ENCODE measurements at regions not wholly inside any gene's neighbourhood (a gene's known extent, or its start where the extent isn't known, plus 50 kb on each side); places are given as distances from the start of the nearest gene placed in this dataset.

DNA sequence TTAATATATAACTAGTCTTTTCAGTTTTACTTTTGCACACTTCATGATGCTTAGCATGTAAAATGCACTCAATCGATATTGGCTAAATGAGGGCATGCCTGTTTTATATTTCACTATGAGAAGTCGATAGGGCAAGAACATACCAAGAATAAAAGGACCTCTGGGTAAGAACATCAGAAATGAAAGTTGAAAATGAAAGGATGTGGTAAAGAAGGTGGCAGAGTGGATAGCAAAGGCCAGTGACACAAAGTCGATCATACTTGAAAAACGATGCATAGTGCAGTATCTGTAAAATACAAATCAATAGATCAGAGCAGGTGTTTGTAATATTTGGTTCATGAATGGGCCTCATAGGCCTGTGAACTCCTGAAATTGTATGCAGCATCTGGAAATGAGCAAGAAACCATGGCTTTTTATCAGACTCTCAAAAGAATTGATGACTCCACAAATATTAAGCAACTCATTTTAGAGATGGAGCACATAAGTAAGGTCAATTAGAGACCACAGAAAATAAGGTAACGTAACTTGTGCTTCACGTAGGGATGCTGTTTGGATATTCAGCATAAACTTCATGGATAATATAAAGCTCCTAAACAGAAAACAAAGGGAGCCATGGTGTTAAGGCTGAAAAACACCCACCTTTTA lies 653.4 kb downstream of the NYAP2 start:
- Histone ChIP-seq H3K4me1 (ENCODE audit: insufficient read depth, low read length, severe bottlenecking) (no peaks in the 10 kb centered on the region), H3K27me3 (ENCODE audit: insufficient read depth, low read length) (no peaks in the 10 kb centered on the region), H3K4me2 (ENCODE audit: low read length) (no peak overlapping the region), H3K4me3 (ENCODE audit: low read depth, low read length, poor library complexity, severe bottlenecking) (no peak overlapping the region), H3F3A (ENCODE audit: insufficient read depth, low read length) (no peaks in the 10 kb centered on the region), H3K9me2 (ENCODE audit: low read depth, low read length) (no peaks in the 10 kb centered on the region), H4K20me1 (ENCODE audit: insufficient read depth, low read length) (no peaks in the 10 kb centered on the region), H3K27ac (ENCODE audit: low read depth, low read length, poor library complexity, severe bottlenecking) (no peak overlapping the region), H2AFZ (ENCODE audit: low read length) (no peak overlapping the region), H3K9me3 (ENCODE audit: low read length) (no peaks in the 10 kb centered on the region), H3K9ac (ENCODE audit: low read length) (no peak overlapping the region), H3K36me3 (ENCODE audit: insufficient read depth, low read length) (no peaks in the 10 kb centered on the region), H3K79me2 (ENCODE audit: insufficient read depth, low read length) (no peaks in the 10 kb centered on the region)
- TF ChIP-seq, protein P1, sequence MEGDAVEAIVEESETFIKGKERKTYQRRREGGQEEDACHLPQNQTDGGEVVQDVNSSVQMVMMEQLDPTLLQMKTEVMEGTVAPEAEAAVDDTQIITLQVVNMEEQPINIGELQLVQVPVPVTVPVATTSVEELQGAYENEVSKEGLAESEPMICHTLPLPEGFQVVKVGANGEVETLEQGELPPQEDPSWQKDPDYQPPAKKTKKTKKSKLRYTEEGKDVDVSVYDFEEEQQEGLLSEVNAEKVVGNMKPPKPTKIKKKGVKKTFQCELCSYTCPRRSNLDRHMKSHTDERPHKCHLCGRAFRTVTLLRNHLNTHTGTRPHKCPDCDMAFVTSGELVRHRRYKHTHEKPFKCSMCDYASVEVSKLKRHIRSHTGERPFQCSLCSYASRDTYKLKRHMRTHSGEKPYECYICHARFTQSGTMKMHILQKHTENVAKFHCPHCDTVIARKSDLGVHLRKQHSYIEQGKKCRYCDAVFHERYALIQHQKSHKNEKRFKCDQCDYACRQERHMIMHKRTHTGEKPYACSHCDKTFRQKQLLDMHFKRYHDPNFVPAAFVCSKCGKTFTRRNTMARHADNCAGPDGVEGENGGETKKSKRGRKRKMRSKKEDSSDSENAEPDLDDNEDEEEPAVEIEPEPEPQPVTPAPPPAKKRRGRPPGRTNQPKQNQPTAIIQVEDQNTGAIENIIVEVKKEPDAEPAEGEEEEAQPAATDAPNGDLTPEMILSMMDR (IDR thresholded peaks at IDR 0.05; ENCODE audit: low read length) = no peak
- TF ChIP-seq EZH2 (IDR thresholded peaks at IDR 0.05; ENCODE audit: borderline replicate concordance, low read length) = no peak

DNA sequence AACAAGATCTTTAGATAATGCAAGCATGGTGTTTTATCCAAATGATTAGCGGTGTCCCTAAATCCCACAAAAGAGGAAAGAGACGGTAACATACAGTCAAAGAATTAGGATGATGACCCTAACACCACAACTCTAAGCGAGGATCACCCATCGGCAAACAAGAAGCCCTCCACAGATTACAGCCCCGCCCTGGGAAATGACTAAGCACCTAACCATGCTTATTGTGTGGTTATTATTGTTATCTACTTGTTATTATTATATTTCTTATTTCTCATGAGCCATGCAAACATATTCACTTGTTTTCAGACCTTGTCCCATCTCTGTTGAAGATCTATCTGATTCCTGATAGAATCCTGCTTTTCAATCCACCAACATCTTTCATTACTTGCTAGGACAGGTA lies 651.3 kb downstream of the NYAP2 start:
- no peaks in the 10 kb centered on the region for H3K9me3 ChIP-seq (ENCODE audit: low read length)
- no peaks in the 10 kb centered on the region for H3K36me3 ChIP-seq (ENCODE audit: insufficient read depth, low read length)
- H3K27me3 ChIP-seq (ENCODE audit: insufficient read depth, low read length) = no peaks in the 10 kb centered on the region
- no peak overlapping the region for H3K27ac ChIP-seq (ENCODE audit: low read depth, low read length, poor library complexity, severe bottlenecking)
- no peaks in the 10 kb centered on the region for H3K79me2 ChIP-seq (ENCODE audit: insufficient read depth, low read length)
- TF ChIP-seq, protein P1 (IDR thresholded peaks at IDR 0.05; ENCODE audit: low read length) = no peak
- no peak for TF ChIP-seq EZH2 (IDR thresholded peaks at IDR 0.05; ENCODE audit: borderline replicate concordance, low read length)
- no peak overlapping the region for H3K4me2 ChIP-seq (ENCODE audit: low read length)
- H2AFZ ChIP-seq (ENCODE audit: low read length) = no peak overlapping the region
- H3K9ac ChIP-seq (ENCODE audit: low read length) = no peak overlapping the region
- no peak overlapping the region for H3K4me3 ChIP-seq (ENCODE audit: low read depth, low read length, poor library complexity, severe bottlenecking)
- no peaks in the 10 kb centered on the region for H4K20me1 ChIP-seq (ENCODE audit: insufficient read depth, low read length)
- H3K4me1 ChIP-seq (ENCODE audit: insufficient read depth, low read length, severe bottlenecking) = no peaks in the 10 kb centered on the region
- H3K9me2 ChIP-seq (ENCODE audit: low read depth, low read length) = no peaks in the 10 kb centered on the region
- no peaks in the 10 kb centered on the region for H3F3A ChIP-seq (ENCODE audit: insufficient read depth, low read length)

DNA sequence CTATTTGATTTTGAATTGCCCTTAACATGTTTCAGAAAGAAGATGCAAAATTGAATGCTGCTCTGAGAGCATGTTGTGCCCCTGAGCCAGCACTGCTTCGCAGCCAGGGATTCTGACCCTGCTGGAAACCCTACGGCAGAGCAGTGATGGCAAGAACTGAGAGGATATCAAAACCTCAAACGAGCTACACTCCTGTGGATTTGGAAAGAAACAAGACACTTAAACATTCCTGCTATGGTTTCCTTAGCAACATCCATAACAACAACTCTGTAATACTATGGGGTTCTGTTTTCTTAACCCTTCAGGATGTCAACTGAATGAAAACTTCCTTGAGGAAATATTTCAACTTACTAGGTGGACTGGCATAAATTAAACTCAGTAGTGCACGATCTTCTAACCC lies 649.1 kb downstream of the NYAP2 start:
- H3K36me3 ChIP-seq (ENCODE audit: insufficient read depth, low read length) = no peaks in the 10 kb centered on the region
- H3K4me1 ChIP-seq (ENCODE audit: insufficient read depth, low read length, severe bottlenecking) = no peaks in the 10 kb centered on the region
- H4K20me1 ChIP-seq (ENCODE audit: insufficient read depth, low read length) = no peaks in the 10 kb centered on the region
- H3K4me2 ChIP-seq (ENCODE audit: low read length) = no peak overlapping the region
- H3K79me2 ChIP-seq (ENCODE audit: insufficient read depth, low read length) = no peaks in the 10 kb centered on the region
- no peak overlapping the region for H2AFZ ChIP-seq (ENCODE audit: low read length)
- TF ChIP-seq EZH2 (IDR thresholded peaks at IDR 0.05; ENCODE audit: borderline replicate concordance, low read length) = no peak
- TF ChIP-seq, protein P1 (IDR thresholded peaks at IDR 0.05; ENCODE audit: low read length) = no peak
- no peaks in the 10 kb centered on the region for H3K9me3 ChIP-seq (ENCODE audit: low read length)
- H3K27me3 ChIP-seq (ENCODE audit: insufficient read depth, low read length) = no peaks in the 10 kb centered on the region
- H3K27ac ChIP-seq (ENCODE audit: low read depth, low read length, poor library complexity, severe bottlenecking) = no peak overlapping the region
- no peaks in the 10 kb centered on the region for H3K9me2 ChIP-seq (ENCODE audit: low read depth, low read length)
- no peaks in the 10 kb centered on the region for H3F3A ChIP-seq (ENCODE audit: insufficient read depth, low read length)
- H3K9ac ChIP-seq (ENCODE audit: low read length) = no peak overlapping the region
- no peak overlapping the region for H3K4me3 ChIP-seq (ENCODE audit: low read depth, low read length, poor library complexity, severe bottlenecking)

All from OCI-LY1 (cell line).